Fibroblast of lung (primary cell): ENCODE measurements at regions not wholly inside any gene's neighbourhood (a gene's known extent, or its start where the extent isn't known, plus 50 kb on each side); places are given as distances from the start of the nearest gene placed in this dataset.

Experiments
- DNase-seq, 2 donors: peaks; one replicate each; pipeline versions ENCODE4 v3.0.0 to v3.0.0-alpha.2; 2010; ENCODE audit warnings: low read depth in 2 of 2
- H2AFZ ChIP-seq: 2 replicates; pipeline ENCODE4 v1.5.1; 2012; ENCODE audit warnings: low read length, control low read depth, inconsistent platforms
- H3K27ac ChIP-seq: 2 replicates; pipeline ENCODE4 v1.5.1; 2011; ENCODE audit warnings: low read length, control low read depth; ENCODE audit not compliant: insufficient read depth
- H3K27me3 ChIP-seq: 2 replicates; pipeline ENCODE4 v1.5.1; 2011; ENCODE audit warnings: mild to moderate bottlenecking, low read length; ENCODE audit not compliant: control insufficient read depth, insufficient read depth
- H3K36me3 ChIP-seq: 2 replicates; pipeline ENCODE4 v1.5.1; 2011; ENCODE audit warnings: low read length; ENCODE audit not compliant: control insufficient read depth, insufficient read depth
- H3K4me1 ChIP-seq: 2 replicates; pipeline ENCODE4 v1.5.1; 2011; ENCODE audit warnings: low read length; ENCODE audit not compliant: control insufficient read depth, insufficient read depth; ENCODE audit errors: extremely low read depth
- H3K4me2 ChIP-seq: 2 replicates; pipeline ENCODE4 v1.5.1; 2011; ENCODE audit warnings: low read length, control low read depth; ENCODE audit not compliant: insufficient read depth; ENCODE audit errors: extremely low read depth
- H3K4me3 ChIP-seq, 4 experiments: fragments of 200-600 bp in 1 of 4; sonication (generic) in 1 of 4; replicated peaks in 1 of 4; 2 replicates each; pipeline ENCODE4 v1.5.1; 2011 to 2016; ENCODE audit warnings: low read length in 4 of 4, low read depth in 3 of 4, mild to moderate bottlenecking in 3 of 4, control low read depth in 2 of 4, inconsistent platforms in 1 of 4, mixed read lengths in 1 of 4; ENCODE audit not compliant: insufficient read depth in 1 of 4; ENCODE audit errors: control extremely low read depth in 1 of 4
- H3K79me2 ChIP-seq: 2 replicates; pipeline ENCODE4 v1.5.1; 2012; ENCODE audit warnings: mild to moderate bottlenecking, low read length, inconsistent platforms; ENCODE audit not compliant: control insufficient read depth, insufficient read depth
- H3K9ac ChIP-seq: 2 replicates; pipeline ENCODE4 v1.5.1; 2011; ENCODE audit warnings: mild to moderate bottlenecking, low read length, control low read depth; ENCODE audit not compliant: insufficient read depth
- H3K9me3 ChIP-seq: 2 replicates; pipeline ENCODE4 v1.5.1; 2012; ENCODE audit warnings: low read depth, low read length; ENCODE audit not compliant: control insufficient read depth, insufficient read depth
- H4K20me1 ChIP-seq: 2 replicates; pipeline ENCODE4 v1.5.1; 2011; ENCODE audit warnings: low read length; ENCODE audit not compliant: control insufficient read depth, insufficient read depth; ENCODE audit errors: extremely low read depth
- CTCF ChIP-seq, 2 donors: IDR thresholded peaks in 1 of 2; conservative IDR thresholded peaks in 1 of 2; 1 replicate in 1 of 2; 2 replicates in 1 of 2; pipeline ENCODE4 v1.5.1; 2011 to 2012; ENCODE audit warnings: low read length in 2 of 2, control low read depth in 1 of 2, inconsistent platforms in 1 of 2, low read depth in 1 of 2, mild to moderate bottlenecking in 1 of 2
- EZH2 ChIP-seq: IDR thresholded peaks from 2 replicates; pipeline ENCODE4 v1.5.1; 2012; ENCODE audit warnings: low read length, control low read depth, mild to moderate bottlenecking; ENCODE audit errors: missing control alignments

DNA sequence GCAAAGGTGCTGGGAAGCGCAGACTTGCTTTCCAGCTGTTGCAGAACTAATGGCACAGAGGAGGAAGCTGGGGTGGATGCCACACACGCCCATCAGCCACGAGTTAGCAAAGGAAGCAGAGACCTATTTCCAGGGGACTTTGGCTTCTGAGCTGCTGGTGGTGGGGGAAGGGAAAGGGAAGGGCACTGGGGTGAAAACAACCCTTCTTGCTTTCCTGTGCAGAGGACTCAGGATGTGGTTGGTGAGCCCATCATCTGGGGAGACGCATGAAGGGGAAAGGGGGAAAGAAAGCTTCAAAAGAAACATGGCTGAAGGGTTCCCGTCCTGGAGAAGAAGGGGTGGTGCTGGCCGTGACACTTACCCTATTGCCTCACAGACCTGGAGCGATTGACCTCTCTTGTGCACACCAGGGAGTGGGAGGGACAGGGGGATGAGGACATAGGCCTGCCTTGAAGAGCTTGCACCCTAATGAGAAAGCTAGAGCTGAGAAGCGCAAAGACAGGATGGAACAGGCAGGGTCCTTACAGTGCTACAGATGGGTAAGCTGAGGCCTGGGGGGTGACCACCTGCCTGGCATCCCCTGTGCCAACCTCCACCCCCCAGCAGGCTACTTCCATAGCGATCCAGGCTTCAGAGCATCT, 140.8 kb upstream of the RAB4A start:
- TF ChIP-seq EZH2 (no peak), CTCF (conservative IDR thresholded peaks at IDR 0.05 in 1 of 2, IDR thresholded peaks at IDR 0.05 in 1 of 2; ENCODE audit: low read depth in 1 of 2, low read length in 2 of 2) (no peak)

DNA sequence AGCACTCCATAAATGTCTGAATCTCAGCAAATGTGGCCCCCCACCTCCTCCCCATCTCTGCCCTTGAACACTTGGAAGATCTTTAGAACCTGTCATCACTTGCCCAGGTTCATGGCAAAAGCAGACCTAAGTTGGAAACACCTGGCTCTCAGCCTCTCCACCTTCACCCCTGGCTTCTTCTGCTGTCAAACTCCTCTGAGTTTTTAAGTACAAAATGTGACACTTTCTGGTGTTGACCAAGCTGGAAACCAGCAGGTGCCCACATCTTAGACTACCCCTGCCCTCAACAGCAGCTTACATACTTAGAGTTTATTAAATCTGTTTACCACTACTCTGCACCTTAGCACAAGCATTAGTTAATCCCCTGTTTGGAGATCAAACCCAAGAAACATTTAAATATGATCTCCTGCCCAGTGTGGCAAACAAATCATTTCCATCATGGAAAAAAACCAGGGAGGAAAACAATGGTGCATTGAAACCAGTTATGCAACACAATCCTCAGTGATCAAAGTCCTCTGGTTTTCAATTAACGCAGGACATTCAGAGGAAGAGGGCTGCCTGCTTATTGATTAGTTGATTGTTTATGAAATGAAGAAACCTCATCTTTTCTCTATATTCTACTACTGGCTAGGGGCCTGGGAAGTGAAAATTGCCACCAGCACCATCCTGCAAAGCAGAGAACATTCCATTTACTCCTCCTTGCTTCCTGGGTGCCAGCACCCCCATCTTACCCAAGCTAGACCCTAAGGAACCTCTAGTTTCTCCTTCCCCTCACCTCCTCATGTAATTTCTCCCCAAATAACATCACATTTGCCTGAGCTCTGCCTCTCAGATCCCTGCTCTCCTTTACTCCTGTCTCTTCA, 139.4 kb upstream of the RAB4A start:
- no peak for DNase-seq

More for the DNA sequence above, 140.8 kb upstream of the RAB4A start:
- Histone ChIP-seq H3K4me1 (no peaks in the 10 kb centered on the region), H3K27ac (no peak overlapping the region), H3K4me2 (no peak overlapping the region), H3K4me3 (no peak overlapping the region), H3K79me2 (no peaks in the 10 kb centered on the region), H3K9ac (no peak overlapping the region), H4K20me1 (no peaks in the 10 kb centered on the region), H3K27me3 (no peaks in the 10 kb centered on the region), H2AFZ (no peak overlapping the region), H3K9me3 (no peaks in the 10 kb centered on the region), H3K36me3 (no peaks in the 10 kb centered on the region)
- DNase-seq, result no peak

More for the DNA sequence above, 139.4 kb upstream of the RAB4A start:
- H3K9ac ChIP-seq, result no peak overlapping the region
- no peaks in the 10 kb centered on the region for H3K9me3 ChIP-seq
- H3K4me3 ChIP-seq, result no peak overlapping the region
- no peaks in the 10 kb centered on the region for H4K20me1 ChIP-seq
- H3K27me3 ChIP-seq, result no peaks in the 10 kb centered on the region
- no peak overlapping the region for H3K27ac ChIP-seq
- no peaks in the 10 kb centered on the region for H3K79me2 ChIP-seq
- H3K4me2 ChIP-seq, result no peak overlapping the region
- TF ChIP-seq EZH2 (no peak), CTCF (conservative IDR thresholded peaks at IDR 0.05 in 1 of 2, IDR thresholded peaks at IDR 0.05 in 1 of 2; ENCODE audit: low read depth in 1 of 2, low read length in 2 of 2) (no peak)
- H3K4me1 ChIP-seq, result no peaks in the 10 kb centered on the region
- H3K36me3 ChIP-seq, result no peaks in the 10 kb centered on the region
- H2AFZ ChIP-seq, result no peak overlapping the region
